CD14-positive monocyte (primary cell): ENCODE measurements at regions not wholly inside any gene's neighbourhood (a gene's known extent, or its start where the extent isn't known, plus 50 kb on each side); places are given as distances from the start of the nearest gene placed in this dataset.
"Not testable (repeated sequence)": the region's sequence is repeated elsewhere in the genome, so short reads cannot be mapped to it uniquely, and the experiment has no call there.

Experiments used
- DNase-seq, 3 donors: peaks; one replicate each; pipeline ENCODE4 v3.0.0-alpha.2; 2011 to 2022
- H2AFZ ChIP-seq: 2 replicates; pipeline ENCODE4 v1.6.0; 2012; ENCODE audit warnings: mild to moderate bottlenecking, low read depth, low read length, inconsistent platforms; ENCODE audit not compliant: insufficient read depth, poor library complexity, severe bottlenecking
- H3K27ac ChIP-seq, 2 donors: 1 replicate in 1 of 2; 2 replicates in 1 of 2; pipeline ENCODE4 v1.5.1; 2012 to 2013; ENCODE audit warnings: low read length in 2 of 2, control low read depth in 1 of 2, inconsistent platforms in 1 of 2, low read depth in 1 of 2, mild to moderate bottlenecking in 1 of 2
- H3K27me3 ChIP-seq, 2 donors: one replicate each; pipeline versions ENCODE4 v1.6.0 to v1.6.1; 2011 to 2013; ENCODE audit warnings: low read length in 2 of 2; ENCODE audit not compliant: control insufficient read depth in 2 of 2, insufficient read depth in 2 of 2
- H3K36me3 ChIP-seq, 2 donors: replicated peaks in 1 of 2; 1 replicate in 1 of 2; 2 replicates in 1 of 2; pipeline versions ENCODE4 v1.5.1 to v1.6.1; 2012 to 2013; ENCODE audit warnings: low read length in 2 of 2, control low read depth in 1 of 2, inconsistent platforms in 1 of 2, mild to moderate bottlenecking in 1 of 2; ENCODE audit not compliant: insufficient read depth in 2 of 2, control insufficient read depth in 1 of 2
- H3K4me1 ChIP-seq, 2 donors: 1 replicate in 1 of 2; 2 replicates in 1 of 2; pipeline versions ENCODE4 v1.5.1 to v1.6.1; 2012 to 2013; ENCODE audit warnings: low read length in 2 of 2, control low read depth in 1 of 2, inconsistent platforms in 1 of 2, mild to moderate bottlenecking in 1 of 2, moderate library complexity in 1 of 2; ENCODE audit not compliant: insufficient read depth in 2 of 2, control insufficient read depth in 1 of 2
- H3K4me2 ChIP-seq: replicated peaks from 2 replicates; pipeline ENCODE3; 2012; ENCODE audit warnings: low read length, moderate library complexity, mild to moderate bottlenecking; ENCODE audit not compliant: poor library complexity, severe bottlenecking; ENCODE audit errors: extremely low read depth
- H3K4me3 ChIP-seq, 3 experiments: fragments of 200-600 bp in 1 of 3; sonication (generic) in 1 of 3; replicated peaks in 1 of 3; 1 replicate in 2 of 3; 2 replicates in 1 of 3; pipeline ENCODE4 v1.5.1; 2011 to 2013; ENCODE audit warnings: low read length in 3 of 3, mild to moderate bottlenecking in 3 of 3, control low read depth in 2 of 3, low read depth in 2 of 3, inconsistent platforms in 1 of 3, moderate library complexity in 1 of 3
- H3K79me2 ChIP-seq: 2 replicates; pipeline ENCODE4 v1.6.0; 2012; ENCODE audit warnings: mild to moderate bottlenecking, control low read depth, inconsistent platforms, low read length, moderate library complexity; ENCODE audit not compliant: insufficient read depth
- H3K9ac ChIP-seq: 2 replicates; pipeline ENCODE4 v1.6.0; 2017; ENCODE audit warnings: low read length, mild to moderate bottlenecking; ENCODE audit not compliant: insufficient read depth, poor library complexity, severe bottlenecking
- H3K9me3 ChIP-seq, 2 donors: replicated peaks in 1 of 2; 1 replicate in 1 of 2; 2 replicates in 1 of 2; pipeline versions ENCODE4 v1.5.1 to v1.6.1; 2012 to 2013; ENCODE audit warnings: low read length in 2 of 2, control low read depth in 1 of 2; ENCODE audit not compliant: control insufficient read depth in 1 of 2, insufficient read depth in 1 of 2
- H4K20me1 ChIP-seq: 2 replicates; pipeline ENCODE4 v1.6.0; 2012; ENCODE audit warnings: mild to moderate bottlenecking, low read length, control low read depth, moderate library complexity; ENCODE audit not compliant: insufficient read depth
- H3K27ac Mint-ChIP-seq, 7 donors: one replicate each; pipeline ENCODE4 v1.8.0; 2020; ENCODE audit warnings: mild to moderate bottlenecking in 7 of 7, mixed read lengths in 7 of 7, moderate library complexity in 6 of 7, inconsistent platforms in 2 of 7
- H3K27me3 Mint-ChIP-seq, 3 donors: one replicate each; pipeline ENCODE4 v1.8.0; 2021 to 2022; ENCODE audit warnings: low read depth in 3 of 3, mild to moderate bottlenecking in 3 of 3, mixed read lengths in 3 of 3, moderate library complexity in 3 of 3, inconsistent platforms in 1 of 3
- H3K36me3 Mint-ChIP-seq, 2 donors: one replicate each; pipeline ENCODE4 v1.8.0; 2020; ENCODE audit warnings: mixed read lengths in 2 of 2, inconsistent platforms in 1 of 2, mild to moderate bottlenecking in 1 of 2
- H3K4me1 Mint-ChIP-seq: one replicate; pipeline ENCODE4 v1.8.0; 2020; ENCODE audit warnings: mild to moderate bottlenecking, mixed read lengths
- H3K4me3 Mint-ChIP-seq, 2 donors: one replicate each; pipeline ENCODE4 v1.8.0; 2020; ENCODE audit warnings: mild to moderate bottlenecking in 2 of 2, mixed read lengths in 2 of 2, moderate library complexity in 1 of 2
- H3K9me3 Mint-ChIP-seq, 7 donors: one replicate each; pipeline ENCODE4 v1.8.0; 2020 to 2022; ENCODE audit warnings: mixed read lengths in 7 of 7, mild to moderate bottlenecking in 6 of 7, moderate library complexity in 6 of 7, inconsistent platforms in 2 of 7
- WGBS: methylation state at CpG from one replicate; pipeline ENCODE4 v1.1.5; 2013; ENCODE audit warnings: missing lambda C conversion rate; ENCODE audit not compliant: insufficient coverage; 5-methylcytosine and 5-hydroxymethylcytosine counted together
- intact Hi-C, 2 donors: fragments of 100-400 bp; cut with micrococcal nuclease; formaldehyde crosslinking; loops; one replicate each; pipeline versions ENCODE4 v1.15.0 to v1.15.1; 2023

DNA sequence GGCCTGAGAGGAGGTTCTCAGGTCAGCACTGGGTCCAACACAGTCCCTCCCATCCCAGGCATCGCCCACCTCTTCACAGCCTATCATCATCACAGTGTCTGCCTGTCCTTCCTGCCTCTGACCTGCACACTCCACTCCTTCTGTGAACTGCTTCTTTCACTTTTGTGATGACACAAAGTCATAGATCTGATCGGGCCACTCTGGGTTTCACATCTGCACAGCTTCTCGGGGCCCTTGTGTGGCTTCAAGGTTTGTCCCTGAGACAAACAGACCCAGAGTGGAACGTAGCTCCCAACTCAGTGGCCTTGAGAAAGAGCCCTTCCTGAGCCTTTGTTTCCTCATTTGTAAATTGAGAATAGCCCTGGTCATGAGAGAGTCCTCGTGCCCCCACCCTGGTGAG is 377.1 kb downstream of the ANAPC1 start:
- H3K36me3 Mint-ChIP-seq, H3K4me3 ChIP-seq, H3K9ac ChIP-seq, H3K27me3 Mint-ChIP-seq, H3K9me3 Mint-ChIP-seq, H3K4me3 Mint-ChIP-seq, H3K79me2 ChIP-seq, H2AFZ ChIP-seq, H3K4me2 ChIP-seq, H3K27ac ChIP-seq, intact Hi-C loops, H3K27me3 ChIP-seq, H3K9me3 ChIP-seq, H4K20me1 ChIP-seq, H3K36me3 ChIP-seq, DNase-seq: not testable (repeated sequence)
- peaks cover 12% of the 10 kb centered on the region for H3K4me1 Mint-ChIP-seq
- H3K4me1 ChIP-seq, result peaks cover 10 to 18% of the 10 kb centered on the region in 2 donors
- H3K27ac Mint-ChIP-seq, result peak overlapping the region in 1 of 7 donors; percentile 75
- WGBS, result 0% methylated on average over 1 of the region's 5 CpGs

DNA sequence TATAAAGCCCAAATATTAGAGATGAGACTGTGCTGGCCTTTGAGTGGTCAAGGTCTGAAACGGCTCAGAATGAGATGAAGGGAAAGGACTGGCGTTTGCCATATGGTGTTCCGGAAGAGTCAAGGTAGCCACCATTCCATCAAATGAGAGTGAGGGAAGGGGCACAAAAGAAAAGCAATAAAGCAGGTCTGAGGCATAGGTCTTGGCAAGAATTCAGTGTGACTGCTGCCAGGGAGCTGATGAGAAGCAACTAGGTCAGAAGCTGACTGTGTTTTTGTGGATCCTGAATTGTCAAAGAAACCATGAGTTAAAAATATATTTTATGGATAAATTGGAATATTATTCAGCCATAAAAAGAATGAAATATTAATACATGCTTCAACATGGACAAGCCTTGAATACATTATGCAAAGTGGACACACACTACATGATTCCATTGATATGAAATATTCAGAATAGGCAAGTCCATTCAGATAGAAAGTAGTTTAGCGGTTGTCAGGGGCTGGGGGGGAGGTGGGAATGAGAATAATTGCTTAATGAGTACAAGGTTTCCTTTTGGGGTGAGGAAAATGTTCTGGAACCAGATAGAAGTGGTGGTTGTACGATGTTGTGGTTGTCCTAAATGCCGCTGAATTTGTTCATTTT is 374.6 kb downstream of the ANAPC1 start:
- H3K27ac ChIP-seq, intact Hi-C loops, H4K20me1 ChIP-seq, H3K9ac ChIP-seq, H3K9me3 Mint-ChIP-seq, H3K36me3 Mint-ChIP-seq, H3K9me3 ChIP-seq, DNase-seq, H3K4me2 ChIP-seq, H3K4me3 Mint-ChIP-seq, H3K4me3 ChIP-seq, H3K36me3 ChIP-seq, H3K79me2 ChIP-seq, H3K27me3 Mint-ChIP-seq, H3K27me3 ChIP-seq, H2AFZ ChIP-seq: not testable (repeated sequence)
- peaks cover 28 to 35% of the 10 kb centered on the region in 2 donors for H3K4me1 ChIP-seq
- Mint-ChIP-seq H3K27ac (peak overlapping the region in 1 of 7 donors; percentile 32), H3K4me1 (peaks cover 27% of the 10 kb centered on the region)
- 100% methylated on average over 3 of the region's 6 CpGs for WGBS

DNA sequence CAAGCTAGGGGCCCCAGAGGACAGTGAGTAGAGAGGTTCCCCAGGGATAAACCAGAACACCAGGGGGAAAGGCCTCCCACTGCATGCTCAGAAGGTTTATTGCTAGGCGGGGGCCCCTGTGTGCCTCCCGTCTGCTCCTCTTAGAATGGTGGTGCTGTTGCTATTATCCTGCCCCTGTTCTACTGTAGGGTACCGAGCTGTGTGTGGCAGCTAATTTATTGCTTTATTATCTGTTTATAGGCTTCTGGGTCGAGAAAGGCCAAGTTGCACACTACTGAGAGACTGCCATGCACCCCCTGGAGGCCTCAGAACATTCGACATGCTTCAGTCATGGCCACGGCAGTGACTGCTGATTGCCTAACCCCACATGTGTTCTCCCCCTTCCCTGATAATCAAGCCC is 373.6 kb downstream of the ANAPC1 start:
- H3K9me3 ChIP-seq, H3K36me3 ChIP-seq, DNase-seq, H2AFZ ChIP-seq, H3K4me3 ChIP-seq, H3K36me3 Mint-ChIP-seq, H4K20me1 ChIP-seq, H3K27me3 Mint-ChIP-seq, H3K9me3 Mint-ChIP-seq, H3K27me3 ChIP-seq, H3K4me3 Mint-ChIP-seq, H3K9ac ChIP-seq, H3K4me2 ChIP-seq, intact Hi-C loops, H3K79me2 ChIP-seq: not testable (repeated sequence)
- no CpG with 5 or more reads among the region's 6 CpGs for WGBS
- peaks cover 35 to 40% of the 10 kb centered on the region in 2 donors for H3K4me1 ChIP-seq
- H3K27ac Mint-ChIP-seq, result peak overlapping the region in 4 of 7 donors; percentile 56 to 87 (median 84)
- peak overlapping the region; percentile 26 to 41 for H3K27ac ChIP-seq
- H3K4me1 Mint-ChIP-seq, result peaks cover 29% of the 10 kb centered on the region

DNA sequence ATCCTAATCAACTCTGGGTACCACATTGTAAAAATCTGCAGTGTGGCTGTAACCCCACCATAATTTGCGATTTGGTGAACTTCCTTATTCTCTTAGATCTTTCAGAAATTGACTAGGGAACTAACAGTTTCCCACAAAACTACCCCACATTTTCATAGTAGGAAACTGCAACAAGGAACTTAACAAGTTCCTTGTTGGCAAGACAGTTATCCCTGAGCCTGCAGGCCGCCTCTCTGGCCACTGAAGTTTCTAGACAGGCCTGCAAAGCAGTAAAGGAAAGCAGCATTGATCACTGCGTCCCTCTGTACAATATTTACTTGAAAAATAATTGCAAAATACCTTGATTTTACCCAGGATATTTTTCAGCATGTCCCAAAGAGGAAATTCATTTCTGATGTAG is 372.9 kb downstream of the ANAPC1 start:
- Mint-ChIP-seq H3K4me1 (peaks cover 29% of the 10 kb centered on the region), H3K27ac (peak overlapping the region; percentile 46 to 87 (median 84))
- H3K9me3 ChIP-seq, H3K4me3 ChIP-seq, H3K4me2 ChIP-seq, H4K20me1 ChIP-seq, H3K79me2 ChIP-seq, H3K27me3 ChIP-seq, H3K9ac ChIP-seq, intact Hi-C loops, H3K36me3 ChIP-seq, H3K9me3 Mint-ChIP-seq, H3K27me3 Mint-ChIP-seq, H3K4me3 Mint-ChIP-seq, H3K36me3 Mint-ChIP-seq, H2AFZ ChIP-seq: not testable (repeated sequence)
- Histone ChIP-seq H3K4me1 (peaks cover 35 to 40% of the 10 kb centered on the region in 2 donors), H3K27ac (peak overlapping the region in 1 of 2 donors; percentile 41)
- DNase-seq, result peak in 1 of 3 donors; percentile 30
- WGBS, result no CpG with 5 or more reads among the region's 3 CpGs
